Fibroblast of lung (primary cell): ENCODE measurements at regions not wholly inside any gene's neighbourhood (a gene's known extent, or its start where the extent isn't known, plus 50 kb on each side); places are given as distances from the start of the nearest gene placed in this dataset.

Experiments used
- DNase-seq, 2 donors: peaks; one replicate each; pipeline versions ENCODE4 v3.0.0 to v3.0.0-alpha.2; 2010; ENCODE audit warnings: low read depth in 2 of 2
- H2AFZ ChIP-seq: 2 replicates; pipeline ENCODE4 v1.5.1; 2012; ENCODE audit warnings: low read length, control low read depth, inconsistent platforms
- H3K27ac ChIP-seq: 2 replicates; pipeline ENCODE4 v1.5.1; 2011; ENCODE audit warnings: low read length, control low read depth; ENCODE audit not compliant: insufficient read depth
- H3K27me3 ChIP-seq: 2 replicates; pipeline ENCODE4 v1.5.1; 2011; ENCODE audit warnings: mild to moderate bottlenecking, low read length; ENCODE audit not compliant: control insufficient read depth, insufficient read depth
- H3K36me3 ChIP-seq: 2 replicates; pipeline ENCODE4 v1.5.1; 2011; ENCODE audit warnings: low read length; ENCODE audit not compliant: control insufficient read depth, insufficient read depth
- H3K4me1 ChIP-seq: 2 replicates; pipeline ENCODE4 v1.5.1; 2011; ENCODE audit warnings: low read length; ENCODE audit not compliant: control insufficient read depth, insufficient read depth; ENCODE audit errors: extremely low read depth
- H3K4me2 ChIP-seq: 2 replicates; pipeline ENCODE4 v1.5.1; 2011; ENCODE audit warnings: low read length, control low read depth; ENCODE audit not compliant: insufficient read depth; ENCODE audit errors: extremely low read depth
- H3K4me3 ChIP-seq, 4 experiments: fragments of 200-600 bp in 1 of 4; sonication (generic) in 1 of 4; replicated peaks in 1 of 4; 2 replicates each; pipeline ENCODE4 v1.5.1; 2011 to 2016; ENCODE audit warnings: low read length in 4 of 4, low read depth in 3 of 4, mild to moderate bottlenecking in 3 of 4, control low read depth in 2 of 4, inconsistent platforms in 1 of 4, mixed read lengths in 1 of 4; ENCODE audit not compliant: insufficient read depth in 1 of 4; ENCODE audit errors: control extremely low read depth in 1 of 4
- H3K79me2 ChIP-seq: 2 replicates; pipeline ENCODE4 v1.5.1; 2012; ENCODE audit warnings: mild to moderate bottlenecking, low read length, inconsistent platforms; ENCODE audit not compliant: control insufficient read depth, insufficient read depth
- H3K9ac ChIP-seq: 2 replicates; pipeline ENCODE4 v1.5.1; 2011; ENCODE audit warnings: mild to moderate bottlenecking, low read length, control low read depth; ENCODE audit not compliant: insufficient read depth
- H3K9me3 ChIP-seq: 2 replicates; pipeline ENCODE4 v1.5.1; 2012; ENCODE audit warnings: low read depth, low read length; ENCODE audit not compliant: control insufficient read depth, insufficient read depth
- H4K20me1 ChIP-seq: 2 replicates; pipeline ENCODE4 v1.5.1; 2011; ENCODE audit warnings: low read length; ENCODE audit not compliant: control insufficient read depth, insufficient read depth; ENCODE audit errors: extremely low read depth
- CTCF ChIP-seq, 2 donors: IDR thresholded peaks in 1 of 2; conservative IDR thresholded peaks in 1 of 2; 1 replicate in 1 of 2; 2 replicates in 1 of 2; pipeline ENCODE4 v1.5.1; 2011 to 2012; ENCODE audit warnings: low read length in 2 of 2, control low read depth in 1 of 2, inconsistent platforms in 1 of 2, low read depth in 1 of 2, mild to moderate bottlenecking in 1 of 2
- EZH2 ChIP-seq: IDR thresholded peaks from 2 replicates; pipeline ENCODE4 v1.5.1; 2012; ENCODE audit warnings: low read length, control low read depth, mild to moderate bottlenecking; ENCODE audit errors: missing control alignments

- no peaks in the 10 kb centered on the region for H3K79me2 ChIP-seq
- H3K27me3 ChIP-seq: peaks cover 4% of the 10 kb centered on the region
- TF ChIP-seq CTCF (conservative IDR thresholded peaks at IDR 0.05 in 1 of 2, IDR thresholded peaks at IDR 0.05 in 1 of 2; ENCODE audit: low read depth in 1 of 2, low read length in 2 of 2) (no peak), EZH2 (no peak)
- no peaks in the 10 kb centered on the region for H4K20me1 ChIP-seq
- no peak for DNase-seq
- H3K9ac ChIP-seq: no peak overlapping the region
- no peak overlapping the region for H3K4me3 ChIP-seq
- H3K4me1 ChIP-seq: no peaks in the 10 kb centered on the region
- no peak overlapping the region for H3K4me2 ChIP-seq
- no peak overlapping the region for H2AFZ ChIP-seq
- H3K27ac ChIP-seq: no peak overlapping the region
- H3K9me3 ChIP-seq: no peaks in the 10 kb centered on the region
- H3K36me3 ChIP-seq: no peaks in the 10 kb centered on the region
Measured at GRCh38 chr10:94097656-94098055, 103.9 kb downstream of the PLCE1 start.

DNA sequence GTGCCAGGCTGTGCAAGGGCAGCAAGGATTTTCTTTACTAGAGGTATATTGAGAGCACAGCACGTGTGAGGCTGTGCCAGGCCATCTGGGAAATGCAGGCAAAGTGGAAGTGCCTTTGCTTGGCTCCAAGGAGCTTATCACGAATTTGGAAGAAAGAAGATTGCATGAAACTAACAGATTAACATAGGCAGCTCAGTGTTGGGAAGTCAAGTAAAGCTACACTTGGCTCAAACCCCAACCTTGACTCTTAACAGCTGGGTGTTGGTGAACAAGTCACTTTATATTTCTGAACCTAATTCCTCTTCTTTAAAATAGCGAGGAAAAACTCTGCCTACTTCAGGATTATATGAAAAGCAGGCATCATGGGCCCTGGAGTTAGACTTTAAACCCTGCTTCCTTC is 105.2 kb downstream of the PLCE1 start:
- Histone ChIP-seq H3K9ac (no peak overlapping the region), H3K79me2 (no peaks in the 10 kb centered on the region), H3K4me3 (no peak overlapping the region), H4K20me1 (no peaks in the 10 kb centered on the region), H3K36me3 (no peaks in the 10 kb centered on the region), H3K4me2 (no peak overlapping the region), H3K27me3 (peaks cover 4% of the 10 kb centered on the region), H3K4me1 (no peaks in the 10 kb centered on the region), H2AFZ (no peak overlapping the region), H3K27ac (no peak overlapping the region), H3K9me3 (no peaks in the 10 kb centered on the region)
- TF ChIP-seq CTCF (conservative IDR thresholded peaks at IDR 0.05 in 1 of 2, IDR thresholded peaks at IDR 0.05 in 1 of 2; ENCODE audit: low read depth in 1 of 2, low read length in 2 of 2) (no peak), EZH2 (no peak)
- peak in 1 of 2 donors; percentile 30 for DNase-seq

GRCh38 chr10:94101894-94102293 is 108.2 kb downstream of the PLCE1 start:
- no peak overlapping the region for H3K9ac ChIP-seq
- DNase-seq: no peak

More at GRCh38 chr10:94101894-94102293, 108.2 kb downstream of the PLCE1 start:
- Histone ChIP-seq H3K4me1 (peaks cover 7% of the 10 kb centered on the region), H3K9me3 (no peaks in the 10 kb centered on the region), H4K20me1 (no peaks in the 10 kb centered on the region), H3K4me3 (no peak overlapping the region), H3K79me2 (no peaks in the 10 kb centered on the region), H3K4me2 (no peak overlapping the region), H3K36me3 (no peaks in the 10 kb centered on the region), H3K27me3 (peaks cover 4% of the 10 kb centered on the region), H2AFZ (no peak overlapping the region), H3K27ac (no peak overlapping the region)
- no peak for TF ChIP-seq CTCF (conservative IDR thresholded peaks at IDR 0.05 in 1 of 2, IDR thresholded peaks at IDR 0.05 in 1 of 2; ENCODE audit: low read depth in 1 of 2, low read length in 2 of 2)
- TF ChIP-seq EZH2: no peak
